Right lobe of liver (tissue), 6 donors: ENCODE measurements at regions not wholly inside any gene's neighbourhood (a gene's known extent, or its start where the extent isn't known, plus 50 kb on each side); places are given as distances from the start of the nearest gene placed in this dataset.

ENCODE experiments used
- ATAC-seq, 4 donors: fragments of 200-7000 bp; cut with Tn5 transposase; one replicate each; pipeline ENCODE4 v1.9.1; 2020; ENCODE audit warnings: mild to moderate bottlenecking in 4 of 4, moderate library complexity in 4 of 4
- DNase-seq, 3 donors: peaks; one replicate each; pipeline ENCODE4 v3.0.0-alpha.2; 2020
- H3K27ac ChIP-seq, 3 donors: fragments of 200-600 bp; one replicate each; pipeline ENCODE4 v1.8.0; 2022
- H3K27me3 ChIP-seq, 2 donors: fragments of 200-600 bp; one replicate each; pipeline ENCODE4 v1.8.0; 2022
- H3K36me3 ChIP-seq, 4 donors: fragments of 200-600 bp; sonication (generic) in 1 of 4; one replicate each; pipeline versions ENCODE4 v1.5.1 to v1.8.0; 2017 to 2022; ENCODE audit warnings: control low read depth in 1 of 4
- H3K4me1 ChIP-seq, 4 donors: fragments of 200-600 bp; sonication (generic) in 1 of 4; one replicate each; pipeline versions ENCODE4 v1.5.1 to v1.8.0; 2017 to 2022; ENCODE audit warnings: control low read depth in 1 of 4
- H3K4me3 ChIP-seq, 3 donors: fragments of 200-600 bp; one replicate each; pipeline ENCODE4 v1.8.0; 2022
- H3K9me3 ChIP-seq, 4 donors: fragments of 200-600 bp; sonication (generic) in 1 of 4; one replicate each; pipeline versions ENCODE4 v1.5.1 to v1.8.0; 2017 to 2022; ENCODE audit warnings: control low read depth in 1 of 4
- CTCF ChIP-seq, 4 donors: fragments of 200-600 bp in 3 of 4; fragments of 450-650 bp in 1 of 4; IDR thresholded peaks; one replicate each; pipeline versions ENCODE4 v1.5.1 to v1.8.0; 2016 to 2022; ENCODE audit warnings: antibody characterized with exemption in 4 of 4, mild to moderate bottlenecking in 2 of 4
- POLR2A ChIP-seq: fragments of 450-650 bp; IDR thresholded peaks from one replicate; pipeline ENCODE4 v1.6.1; 2017; ENCODE audit warnings: antibody characterized with exemption, mild to moderate bottlenecking
- WGBS: methylation state at CpG from one replicate; pipeline ENCODE4 v1.1.6; 2018; ENCODE audit warnings: low coverage, low lambda C conversion rate; ENCODE audit not compliant: insufficient coverage; ENCODE audit errors: missing lambda C conversion rate; 5-methylcytosine and 5-hydroxymethylcytosine counted together
- intact Hi-C, 2 donors: fragments of 100-400 bp; cut with DNase I; formaldehyde crosslinking; loops; one replicate each; pipeline versions ENCODE4 v1.11.2 to v1.14.1; 2022
- donor health status: DM: no; HTN: yes; CAD: no.
- donor health status: DM: no; HTN: no; CAD: no.
- donor health status: DM: no; HTN: no; CAD: no.
- donor health status: DM: no; HTN: yes; CAD: no.
- donor health status: DM: no; HTN: yes; CAD: no.

DNA sequence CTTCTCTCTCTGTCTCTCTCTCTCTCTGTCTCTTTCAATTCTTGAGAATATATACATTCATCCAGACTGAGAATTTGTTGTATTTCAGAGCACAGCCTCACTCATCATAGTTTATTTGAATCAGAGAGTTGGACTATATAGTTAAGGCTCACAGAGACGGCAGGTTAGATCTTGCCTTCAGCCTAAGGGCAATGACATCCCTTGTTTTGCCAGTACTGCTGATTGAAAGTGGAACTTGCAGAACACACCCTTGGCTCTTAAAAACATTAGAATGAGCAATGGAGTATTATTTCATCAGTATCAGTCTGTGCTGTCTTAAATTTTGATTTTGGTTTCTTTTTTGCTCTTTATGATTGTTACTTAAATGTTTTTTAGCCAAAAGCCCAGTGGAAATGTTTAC lies 62.0 kb upstream of the DSG1 start:
- H3K4me1 ChIP-seq = peaks cover 0 to 2% (median 0%) of the 10 kb centered on the region in 4 donors
- H3K27ac ChIP-seq = no peak overlapping the region
- H3K4me3 ChIP-seq = no peak overlapping the region
- peaks cover 0 to 4% (median 0%) of the 10 kb centered on the region in 4 donors for H3K36me3 ChIP-seq
- intact Hi-C loops = no loop called here
- DNase-seq = no peak
- no peaks in the 10 kb centered on the region for H3K9me3 ChIP-seq
- 56% methylated on average over 1 of the region's 1 CpG for WGBS
- TF ChIP-seq POLR2A (no peak), CTCF (IDR thresholded peaks at IDR 0.05) (no peak)
- H3K27me3 ChIP-seq = no peaks in the 10 kb centered on the region
- no peak for ATAC-seq

DNA sequence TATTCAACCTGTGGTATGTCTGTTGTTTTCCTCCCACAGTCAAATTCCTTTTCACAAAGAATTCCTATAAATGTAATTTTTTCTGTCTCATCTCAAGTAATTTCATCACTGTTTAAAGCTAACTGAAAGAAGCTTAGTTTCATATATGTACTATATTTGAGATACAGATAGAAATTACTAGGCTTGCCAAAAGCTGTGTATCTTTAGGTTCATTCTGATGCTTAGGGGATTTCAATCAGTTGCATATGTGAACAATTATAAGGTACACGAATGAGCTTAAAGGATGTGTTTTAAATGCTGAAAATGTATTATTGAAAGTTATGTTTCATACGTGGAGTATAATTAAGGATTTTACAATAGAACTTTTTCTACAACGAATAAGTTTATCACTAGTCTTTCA lies 59.2 kb upstream of the DSG1 start:
- H3K4me1 ChIP-seq = no peaks in the 10 kb centered on the region
- no peaks in the 10 kb centered on the region for H3K27me3 ChIP-seq
- H3K36me3 ChIP-seq = peaks cover 0 to 4% (median 0%) of the 10 kb centered on the region in 4 donors
- intact Hi-C loops = no loop called here
- H3K4me3 ChIP-seq = no peak overlapping the region
- 90% methylated on average over 3 of the region's 3 CpGs for WGBS
- H3K9me3 ChIP-seq = no peaks in the 10 kb centered on the region
- ATAC-seq (no peak), DNase-seq (no peak)
- no peak for TF ChIP-seq POLR2A
- no peak for TF ChIP-seq CTCF (IDR thresholded peaks at IDR 0.05)
- no peak overlapping the region for H3K27ac ChIP-seq

DNA sequence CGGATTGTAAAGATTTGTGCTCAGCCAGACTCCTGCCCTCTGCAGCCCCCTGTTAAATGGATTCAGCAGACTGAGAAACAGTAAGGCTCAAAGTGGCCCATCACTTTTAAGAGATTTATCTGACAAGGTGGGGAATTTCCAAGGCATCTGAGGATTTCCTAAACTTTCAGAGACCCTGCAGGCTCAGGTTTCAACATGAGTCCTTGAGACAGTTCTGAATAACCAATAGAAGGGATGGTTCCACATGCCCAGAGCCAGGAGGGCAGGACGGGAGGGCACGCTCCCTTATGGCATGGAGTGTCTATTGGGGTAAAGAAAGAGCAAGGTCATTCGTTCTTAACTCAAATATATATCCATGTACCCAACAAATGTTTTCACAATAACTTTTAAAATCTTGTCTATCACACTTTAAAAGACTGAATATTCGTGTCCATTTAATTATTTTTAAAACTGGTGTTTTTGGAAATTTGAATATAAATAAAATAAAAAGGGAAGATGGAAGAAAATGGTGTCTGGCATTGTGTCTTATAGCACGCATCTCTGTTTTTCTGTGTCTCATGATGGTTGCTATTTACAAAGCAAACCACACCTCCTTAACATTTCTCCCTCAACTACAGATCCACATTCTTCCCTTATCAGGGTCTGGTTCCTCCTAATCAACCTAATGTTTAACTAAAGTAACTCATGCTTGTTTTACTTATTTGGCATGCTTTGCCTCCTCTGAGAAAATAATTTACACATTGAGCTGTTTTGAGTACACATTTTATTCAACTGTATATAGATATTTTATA lies 56.0 kb upstream of the DSG1 start:
- Histone ChIP-seq H3K27ac (no peak overlapping the region), H3K4me3 (no peak overlapping the region), H3K36me3 (no peaks in the 10 kb centered on the region), H3K9me3 (no peaks in the 10 kb centered on the region), H3K27me3 (no peaks in the 10 kb centered on the region), H3K4me1 (no peaks in the 10 kb centered on the region)
- peak in 1 of 4 donors; percentile 33 for ATAC-seq
- no peak for TF ChIP-seq CTCF (IDR thresholded peaks at IDR 0.05)
- TF ChIP-seq POLR2A = no peak
- intact Hi-C loops = no loop called here
- WGBS = 67% methylated on average over 6 of the region's 6 CpGs
- DNase-seq = no peak

- Histone ChIP-seq H3K9me3 (no peaks in the 10 kb centered on the region), H3K36me3 (no peaks in the 10 kb centered on the region), H3K27me3 (no peaks in the 10 kb centered on the region), H3K4me3 (no peak overlapping the region), H3K4me1 (peaks cover 0 to 16% (median 0%) of the 10 kb centered on the region in 4 donors), H3K27ac (no peak overlapping the region)
- 54% methylated on average over 2 of the region's 2 CpGs for WGBS
- ATAC-seq (peak in 1 of 4 donors; percentile 51), DNase-seq (no peak)
- intact Hi-C loops = no loop called here
- TF ChIP-seq CTCF (IDR thresholded peaks at IDR 0.05) = no peak
- TF ChIP-seq POLR2A = no peak
Measured at GRCh38 chr18:31267823-31268481, 50.0 kb upstream of the DSG1 start.
